ENCODE measurements at regions not wholly inside any gene's neighbourhood (a gene's known extent, or its start where the extent isn't known, plus 50 kb on each side); places are given as distances from the start of the nearest gene placed in this dataset.

DNA sequence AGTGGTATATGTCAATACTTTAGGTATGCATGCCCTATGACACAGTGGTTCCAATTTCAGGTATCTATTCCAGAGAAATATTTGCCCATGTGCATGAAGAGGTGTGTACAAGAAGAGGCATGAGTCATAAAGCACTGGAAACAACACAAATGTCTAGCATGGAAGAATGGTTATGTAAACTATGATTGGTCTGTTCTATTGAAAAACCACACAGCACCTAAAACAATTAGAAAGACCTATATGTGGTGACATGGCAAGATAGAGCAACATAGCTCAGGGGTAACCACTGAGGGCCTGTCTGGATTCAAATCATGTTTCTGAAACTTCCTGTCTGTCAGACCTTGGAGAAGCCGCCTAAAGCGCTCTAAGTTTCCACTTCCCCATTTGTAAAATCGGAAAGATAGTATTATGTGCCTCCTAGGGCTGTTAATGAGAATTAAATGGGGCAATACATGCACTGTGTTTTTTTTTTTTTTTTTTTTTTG, 63.4 kb upstream of the GPCPD1 start (continued):
- TF ChIP-seq KAT2A (conservative IDR thresholded peaks at IDR 0.05; ENCODE audit: control insufficient read depth, low read depth, low read length) (no peak), EGR1 (IDR thresholded peaks at IDR 0.05; ENCODE audit: borderline replicate concordance in 1 of 2, low read depth in 2 of 2, low read length in 2 of 2) (no peak), SPI1 (IDR thresholded peaks at IDR 0.05; ENCODE audit: borderline replicate concordance, insufficient read depth, low read depth, low read length) (peak; percentile 97), CHD1 (IDR thresholded peaks at IDR 0.05; ENCODE audit: low read depth, low read length) (no peak), PML (IDR thresholded peaks at IDR 0.05; ENCODE audit: low read length) (no peak), MEF2A (IDR thresholded peaks at IDR 0.05; ENCODE audit: insufficient read depth, low read depth, low read length) (no peak), TBL1XR1 (IDR thresholded peaks at IDR 0.05; ENCODE audit: low read depth, low read length) (no peak), BMI1 (IDR thresholded peaks at IDR 0.05; ENCODE audit: borderline replicate concordance) (no peak), CBX3 (IDR thresholded peaks at IDR 0.05; ENCODE audit: borderline replicate concordance, low read depth) (no peak), CBX5 (IDR thresholded peaks at IDR 0.05; ENCODE audit: low read depth) (no peak), LARP7 (IDR thresholded peaks at IDR 0.05) (no peak), ETV6 (conservative IDR thresholded peaks at IDR 0.05 in 1 of 2, IDR thresholded peaks at IDR 0.05 in 1 of 2; ENCODE audit: borderline replicate concordance in 1 of 2, low read depth in 1 of 2) (peak in 1 of 2 experiments; percentile 32; a peak in 1 of 4 replicates), CBFB (IDR thresholded peaks at IDR 0.05; ENCODE audit: low read depth) (0 out of 2 replicates have a peak, but pooled peaks have one; percentile 29), SIX5 (IDR thresholded peaks at IDR 0.05; ENCODE audit: low read depth, low read length, severe bottlenecking) (no peak), DPF2 (IDR thresholded peaks at IDR 0.05) (peak; percentile 45; the same call in 1 of the 2 replicates), CREB1 (IDR thresholded peaks at IDR 0.05; ENCODE audit: low read depth) (0 out of 2 replicates have a peak, but pooled peaks have one; percentile 18)
- TF ChIP-seq, protein P1, sequence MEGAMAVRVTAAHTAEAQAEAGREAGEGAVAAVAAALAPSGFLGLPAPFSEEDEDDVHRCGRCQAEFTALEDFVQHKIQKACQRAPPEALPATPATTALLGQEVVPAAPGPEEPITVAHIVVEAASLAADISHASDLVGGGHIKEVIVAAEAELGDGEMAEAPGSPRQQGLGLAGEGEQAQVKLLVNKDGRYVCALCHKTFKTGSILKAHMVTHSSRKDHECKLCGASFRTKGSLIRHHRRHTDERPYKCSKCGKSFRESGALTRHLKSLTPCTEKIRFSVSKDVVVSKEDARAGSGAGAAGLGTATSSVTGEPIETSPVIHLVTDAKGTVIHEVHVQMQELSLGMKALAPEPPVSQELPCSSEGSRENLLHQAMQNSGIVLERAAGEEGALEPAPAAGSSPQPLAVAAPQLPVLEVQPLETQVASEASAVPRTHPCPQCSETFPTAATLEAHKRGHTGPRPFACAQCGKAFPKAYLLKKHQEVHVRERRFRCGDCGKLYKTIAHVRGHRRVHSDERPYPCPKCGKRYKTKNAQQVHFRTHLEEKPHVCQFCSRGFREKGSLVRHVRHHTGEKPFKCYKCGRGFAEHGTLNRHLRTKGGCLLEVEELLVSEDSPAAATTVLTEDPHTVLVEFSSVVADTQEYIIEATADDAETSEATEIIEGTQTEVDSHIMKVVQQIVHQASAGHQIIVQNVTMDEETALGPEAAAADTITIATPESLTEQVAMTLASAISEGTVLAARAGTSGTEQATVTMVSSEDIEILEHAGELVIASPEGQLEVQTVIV (IDR thresholded peaks at IDR 0.05; ENCODE audit: borderline replicate concordance, partially characterized antibody) = no peak
- TF ChIP-seq, protein P2, sequence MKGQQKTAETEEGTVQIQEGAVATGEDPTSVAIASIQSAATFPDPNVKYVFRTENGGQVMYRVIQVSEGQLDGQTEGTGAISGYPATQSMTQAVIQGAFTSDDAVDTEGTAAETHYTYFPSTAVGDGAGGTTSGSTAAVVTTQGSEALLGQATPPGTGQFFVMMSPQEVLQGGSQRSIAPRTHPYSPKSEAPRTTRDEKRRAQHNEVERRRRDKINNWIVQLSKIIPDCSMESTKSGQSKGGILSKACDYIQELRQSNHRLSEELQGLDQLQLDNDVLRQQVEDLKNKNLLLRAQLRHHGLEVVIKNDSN (IDR thresholded peaks at IDR 0.05; ENCODE audit: borderline replicate concordance, extremely low read length, insufficient read depth, low read depth, low read length) = no peak
- TF ChIP-seq, protein P3, sequence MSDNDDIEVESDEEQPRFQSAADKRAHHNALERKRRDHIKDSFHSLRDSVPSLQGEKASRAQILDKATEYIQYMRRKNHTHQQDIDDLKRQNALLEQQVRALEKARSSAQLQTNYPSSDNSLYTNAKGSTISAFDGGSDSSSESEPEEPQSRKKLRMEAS (IDR thresholded peaks at IDR 0.05; ENCODE audit: low read depth, low read length) = no peak
- TF ChIP-seq, protein P4, sequence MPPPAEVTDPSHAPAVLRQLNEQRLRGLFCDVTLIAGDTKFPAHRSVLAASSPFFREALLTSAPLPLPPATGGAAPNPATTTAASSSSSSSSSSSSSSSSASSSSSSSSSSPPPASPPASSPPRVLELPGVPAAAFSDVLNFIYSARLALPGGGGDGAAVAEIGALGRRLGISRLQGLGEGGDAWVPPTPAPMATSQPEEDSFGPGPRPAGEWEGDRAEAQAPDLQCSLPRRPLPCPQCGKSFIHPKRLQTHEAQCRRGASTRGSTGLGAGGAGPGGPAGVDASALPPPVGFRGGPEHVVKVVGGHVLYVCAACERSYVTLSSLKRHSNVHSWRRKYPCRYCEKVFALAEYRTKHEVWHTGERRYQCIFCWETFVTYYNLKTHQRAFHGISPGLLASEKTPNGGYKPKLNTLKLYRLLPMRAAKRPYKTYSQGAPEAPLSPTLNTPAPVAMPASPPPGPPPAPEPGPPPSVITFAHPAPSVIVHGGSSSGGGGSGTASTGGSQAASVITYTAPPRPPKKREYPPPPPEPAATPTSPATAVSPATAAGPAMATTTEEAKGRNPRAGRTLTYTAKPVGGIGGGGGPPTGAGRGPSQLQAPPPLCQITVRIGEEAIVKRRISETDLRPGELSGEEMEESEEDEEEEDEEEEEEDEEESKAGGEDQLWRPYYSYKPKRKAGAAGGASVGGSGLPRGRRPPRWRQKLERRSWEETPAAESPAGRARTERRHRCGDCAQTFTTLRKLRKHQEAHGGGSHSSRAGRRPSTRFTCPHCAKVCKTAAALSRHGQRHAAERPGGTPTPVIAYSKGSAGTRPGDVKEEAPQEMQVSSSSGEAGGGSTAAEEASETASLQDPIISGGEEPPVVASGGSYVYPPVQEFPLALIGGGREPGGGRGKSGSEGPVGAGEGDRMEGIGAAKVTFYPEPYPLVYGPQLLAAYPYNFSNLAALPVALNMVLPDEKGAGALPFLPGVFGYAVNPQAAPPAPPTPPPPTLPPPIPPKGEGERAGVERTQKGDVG (CRISPR knock-in tag; IDR thresholded peaks at IDR 0.05) = no peak
- TF ChIP-seq, protein P5, sequence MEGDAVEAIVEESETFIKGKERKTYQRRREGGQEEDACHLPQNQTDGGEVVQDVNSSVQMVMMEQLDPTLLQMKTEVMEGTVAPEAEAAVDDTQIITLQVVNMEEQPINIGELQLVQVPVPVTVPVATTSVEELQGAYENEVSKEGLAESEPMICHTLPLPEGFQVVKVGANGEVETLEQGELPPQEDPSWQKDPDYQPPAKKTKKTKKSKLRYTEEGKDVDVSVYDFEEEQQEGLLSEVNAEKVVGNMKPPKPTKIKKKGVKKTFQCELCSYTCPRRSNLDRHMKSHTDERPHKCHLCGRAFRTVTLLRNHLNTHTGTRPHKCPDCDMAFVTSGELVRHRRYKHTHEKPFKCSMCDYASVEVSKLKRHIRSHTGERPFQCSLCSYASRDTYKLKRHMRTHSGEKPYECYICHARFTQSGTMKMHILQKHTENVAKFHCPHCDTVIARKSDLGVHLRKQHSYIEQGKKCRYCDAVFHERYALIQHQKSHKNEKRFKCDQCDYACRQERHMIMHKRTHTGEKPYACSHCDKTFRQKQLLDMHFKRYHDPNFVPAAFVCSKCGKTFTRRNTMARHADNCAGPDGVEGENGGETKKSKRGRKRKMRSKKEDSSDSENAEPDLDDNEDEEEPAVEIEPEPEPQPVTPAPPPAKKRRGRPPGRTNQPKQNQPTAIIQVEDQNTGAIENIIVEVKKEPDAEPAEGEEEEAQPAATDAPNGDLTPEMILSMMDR (IDR thresholded peaks at IDR 0.05 in 2 of 3, conservative IDR thresholded peaks at IDR 0.05 in 1 of 3; ENCODE audit: control insufficient read depth in 2 of 3, extremely low read depth in 1 of 3, insufficient read depth in 1 of 3, low read depth in 3 of 3, low read length in 3 of 3) = no peak

All from GM12878 (cell line).